Thymus (tissue), 11 donors: ENCODE measurements at regions not wholly inside any gene's neighbourhood (a gene's known extent, or its start where the extent isn't known, plus 50 kb on each side); places are given as distances from the start of the nearest gene placed in this dataset.

Experiments
- DNase-seq, 9 donors: peaks; one replicate each; pipeline ENCODE4 v3.0.0-alpha.2; 2013; ENCODE audit warnings: low spot score in 9 of 9, low read depth in 6 of 9, missing footprints in 1 of 9
- H3K27ac ChIP-seq, 2 donors: one replicate each; pipeline ENCODE4 v1.5.1; 2013; ENCODE audit warnings: control low read depth in 1 of 2, low read depth in 1 of 2, low read length in 1 of 2, mild to moderate bottlenecking in 1 of 2, moderate library complexity in 1 of 2
- H3K27me3 ChIP-seq, 2 donors: one replicate each; pipeline ENCODE4 v1.5.1; 2013; ENCODE audit warnings: low read length in 1 of 2; ENCODE audit not compliant: control insufficient read depth in 2 of 2, insufficient read depth in 1 of 2
- H3K36me3 ChIP-seq, 2 donors: one replicate each; pipeline ENCODE4 v1.5.1; 2013; ENCODE audit warnings: low read length in 1 of 2, mild to moderate bottlenecking in 1 of 2, moderate library complexity in 1 of 2; ENCODE audit not compliant: control insufficient read depth in 2 of 2, insufficient read depth in 2 of 2
- H3K4me1 ChIP-seq, 2 donors: one replicate each; pipeline ENCODE4 v1.5.1; 2013; ENCODE audit warnings: low read length in 2 of 2; ENCODE audit not compliant: control insufficient read depth in 2 of 2, insufficient read depth in 2 of 2
- H3K4me3 ChIP-seq, 2 donors: one replicate each; pipeline ENCODE4 v1.5.1; 2013; ENCODE audit warnings: low read length in 2 of 2, control low read depth in 1 of 2, mild to moderate bottlenecking in 1 of 2
- H3K9me3 ChIP-seq, 2 donors: one replicate each; pipeline ENCODE4 v1.5.1; 2013; ENCODE audit warnings: low read length in 1 of 2, mild to moderate bottlenecking in 1 of 2; ENCODE audit not compliant: control insufficient read depth in 2 of 2, insufficient read depth in 1 of 2
- WGBS: extraction: QIAGEN DNeasy Blood & Tissue Kit; methylation state at CpG from one replicate; pipeline ENCODE4 v1.1.7; 2013; 5-methylcytosine and 5-hydroxymethylcytosine counted together
- donor health status: healthy.

DNA sequence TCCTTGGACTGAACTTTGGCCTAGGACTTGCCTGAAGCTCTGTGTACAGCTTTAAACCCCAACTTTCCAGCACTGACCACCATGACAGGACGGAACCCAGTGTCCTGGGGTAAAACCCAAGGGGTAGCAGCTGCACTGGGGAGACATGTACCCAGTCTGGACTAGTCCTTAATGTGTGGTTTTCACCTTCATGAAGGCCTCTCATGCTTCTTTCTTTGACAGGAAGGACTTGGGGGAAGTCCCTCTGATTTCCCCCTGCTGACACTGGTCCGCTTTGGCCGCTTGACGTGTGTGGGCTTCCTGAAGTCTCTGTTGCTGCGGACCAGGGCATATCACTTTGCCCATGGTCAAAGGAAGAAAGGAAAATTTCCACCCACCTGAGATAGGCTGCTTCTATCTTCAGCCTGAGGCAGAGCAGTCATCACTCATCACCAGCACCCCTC lies 66.3 kb upstream of the PRDX6 start:
- Histone ChIP-seq H3K36me3 (no peaks in the 10 kb centered on the region), H3K27me3 (no peaks in the 10 kb centered on the region), H3K9me3 (no peaks in the 10 kb centered on the region), H3K4me1 (peaks cover 0 to 11% of the 10 kb centered on the region in 2 donors), H3K27ac (no peak overlapping the region), H3K4me3 (no peak overlapping the region)
- no peak for DNase-seq
- 88% methylated on average over 5 of the region's 5 CpGs for WGBS

DNA sequence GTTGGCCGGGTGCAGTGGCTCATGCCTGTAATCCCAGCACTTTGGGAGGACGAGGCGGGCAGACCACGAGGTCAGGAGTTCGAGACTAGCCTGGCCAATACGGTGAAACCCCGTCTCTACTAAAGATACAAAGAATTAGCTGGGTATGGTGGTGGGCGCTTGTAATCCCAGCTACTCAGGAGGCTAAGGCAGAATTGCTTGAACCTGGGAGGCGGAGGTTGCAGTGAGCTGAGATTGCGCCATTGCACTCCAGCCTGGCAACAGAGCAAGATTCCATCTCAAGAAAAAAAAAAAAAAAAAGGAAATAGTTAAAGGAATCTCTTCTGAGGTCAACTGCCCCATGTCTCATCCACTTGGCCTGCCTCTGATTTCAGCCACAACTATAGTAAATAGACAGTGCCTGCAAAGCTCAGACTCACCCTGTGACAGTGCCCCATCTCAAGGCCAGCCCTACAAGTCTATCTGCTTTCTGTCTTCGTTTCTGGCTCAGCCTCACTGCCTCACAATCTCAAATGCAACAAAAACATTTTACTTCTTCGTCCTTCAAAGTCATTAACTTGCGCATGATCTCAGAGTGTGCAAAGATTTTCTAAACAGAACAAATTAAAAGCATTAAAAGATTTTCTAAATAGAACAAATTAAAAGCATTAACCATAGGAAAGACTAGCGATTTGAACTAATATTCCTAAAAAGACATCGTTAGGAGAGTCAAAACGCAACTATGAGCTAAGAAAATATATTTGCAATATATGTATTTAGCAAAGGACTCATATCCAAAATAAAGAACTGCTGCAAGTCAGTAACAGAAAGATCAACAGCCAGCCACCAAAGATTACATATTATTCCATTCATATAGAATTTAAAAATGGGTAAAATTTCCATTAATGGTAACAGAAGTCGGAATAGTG lies 65.0 kb upstream of the PRDX6 start:
- Histone ChIP-seq H3K4me1 (peaks cover 0 to 6% of the 10 kb centered on the region in 2 donors), H3K27ac (no peak overlapping the region), H3K4me3 (no peak overlapping the region), H3K36me3 (no peaks in the 10 kb centered on the region), H3K27me3 (no peaks in the 10 kb centered on the region), H3K9me3 (no peaks in the 10 kb centered on the region)
- WGBS, result 92% methylated on average over 17 of the region's 17 CpGs
- DNase-seq, result no peak

DNA sequence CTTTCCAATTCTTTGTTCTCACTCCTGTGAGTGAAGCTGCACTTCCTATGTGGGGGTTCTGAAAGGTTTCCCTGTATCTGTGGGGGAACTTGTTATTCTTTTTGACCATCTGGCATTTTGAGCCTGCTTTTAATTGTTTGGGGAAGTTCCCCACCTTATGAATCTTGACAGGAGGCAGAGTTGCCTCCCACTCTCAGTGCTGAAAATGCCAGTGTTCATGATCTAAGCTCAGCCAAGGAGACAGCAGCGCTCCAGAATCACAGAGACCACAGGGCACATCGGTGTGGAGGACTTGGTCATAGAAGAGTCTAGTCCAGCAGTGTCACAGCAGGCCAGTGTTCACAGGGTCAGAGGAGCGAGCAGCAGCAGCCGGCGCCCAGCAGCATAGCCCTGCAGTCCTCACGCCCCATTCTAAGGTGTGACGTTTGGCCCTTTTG lies 63.8 kb upstream of the PRDX6 start:
- no peak for DNase-seq
- Histone ChIP-seq H3K27ac (no peak overlapping the region), H3K4me3 (no peak overlapping the region), H3K4me1 (peaks cover 0 to 6% of the 10 kb centered on the region in 2 donors), H3K27me3 (no peaks in the 10 kb centered on the region), H3K9me3 (no peaks in the 10 kb centered on the region), H3K36me3 (no peaks in the 10 kb centered on the region)
- 87% methylated on average over 7 of the region's 7 CpGs for WGBS

DNA sequence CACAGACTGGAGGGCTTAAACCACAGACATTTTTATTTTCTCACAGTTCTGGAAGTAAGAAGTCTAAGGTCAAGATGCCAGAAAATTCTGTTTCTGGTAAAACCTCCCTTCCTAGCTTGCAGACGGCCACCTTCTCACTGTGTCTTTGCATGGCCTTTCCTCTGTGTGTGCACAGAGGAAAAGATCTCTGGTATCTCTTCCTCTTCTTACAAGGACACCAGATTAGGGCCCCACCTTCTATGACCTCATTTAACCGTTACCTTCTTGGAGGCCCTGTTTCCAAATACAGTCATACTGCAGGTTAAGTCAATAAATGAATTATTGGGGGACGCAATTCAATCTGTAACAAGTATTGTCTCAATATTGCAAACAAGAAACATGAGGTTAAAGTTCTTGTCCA lies 63.0 kb upstream of the PRDX6 start:
- DNase-seq, result no peak
- Histone ChIP-seq H3K9me3 (no peaks in the 10 kb centered on the region), H3K4me3 (no peak overlapping the region), H3K27ac (no peak overlapping the region), H3K27me3 (no peaks in the 10 kb centered on the region), H3K4me1 (peaks cover 0 to 6% of the 10 kb centered on the region in 2 donors), H3K36me3 (no peaks in the 10 kb centered on the region)
- 71% methylated on average over 3 of the region's 3 CpGs for WGBS

DNA sequence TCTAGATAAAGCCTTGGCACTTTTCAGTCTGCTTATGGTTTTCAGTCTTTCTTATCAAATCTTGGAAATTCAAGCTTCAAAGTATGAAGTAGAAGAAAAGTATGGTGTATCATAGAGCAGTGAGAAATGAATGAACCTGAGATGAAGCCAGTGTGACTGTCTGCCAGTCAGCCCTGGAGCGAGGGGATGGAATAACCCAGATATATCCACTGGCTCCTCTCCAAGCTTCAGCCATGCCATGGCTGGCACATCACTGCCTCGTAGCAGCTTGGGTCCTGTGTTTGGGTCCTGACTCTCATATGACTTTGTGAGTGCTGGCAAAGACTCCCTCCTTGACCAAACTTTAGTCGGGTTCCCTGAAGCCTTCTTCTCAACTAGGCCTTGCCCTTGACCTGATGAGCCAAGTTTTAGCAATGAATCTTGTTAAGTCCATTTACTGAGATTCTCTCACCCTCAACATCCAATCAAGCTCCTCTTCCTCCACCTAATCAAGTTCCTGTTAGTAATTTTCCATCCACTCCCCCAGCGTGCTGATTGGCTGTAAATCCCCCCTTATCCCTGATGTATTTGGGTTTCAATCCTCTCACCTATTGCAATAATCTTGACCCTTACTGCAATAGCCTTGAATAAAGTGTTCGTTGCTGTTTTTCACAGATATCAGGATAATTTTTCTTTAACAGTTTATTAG lies 62.5 kb upstream of the PRDX6 start:
- H3K27me3 ChIP-seq, result no peaks in the 10 kb centered on the region
- no peak for DNase-seq
- no peaks in the 10 kb centered on the region for H3K9me3 ChIP-seq
- no peak overlapping the region for H3K27ac ChIP-seq
- 95% methylated on average over 5 of the region's 5 CpGs for WGBS
- peaks cover 0 to 6% of the 10 kb centered on the region in 2 donors for H3K4me1 ChIP-seq
- H3K4me3 ChIP-seq, result no peak overlapping the region
- H3K36me3 ChIP-seq, result no peaks in the 10 kb centered on the region

DNA sequence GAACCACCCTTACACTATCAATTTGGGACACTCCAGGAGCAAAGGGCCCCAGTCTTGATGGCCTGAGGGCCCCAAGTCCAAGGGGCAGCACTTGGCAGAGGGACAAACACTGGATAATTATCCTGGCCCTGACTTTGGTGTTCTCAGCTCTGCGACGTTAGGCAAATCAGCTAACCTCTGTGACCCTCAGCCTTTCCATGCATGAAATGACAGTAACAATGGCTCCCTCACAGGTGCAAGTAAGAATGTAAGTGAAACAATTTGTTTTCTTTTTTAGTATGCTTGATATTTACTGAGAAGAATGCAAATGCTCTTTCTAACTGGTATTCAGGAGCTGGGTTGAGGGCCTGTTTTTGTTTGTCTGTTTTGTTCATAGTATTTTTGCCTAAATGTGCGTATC lies 61.6 kb upstream of the PRDX6 start:
- no peak overlapping the region for H3K27ac ChIP-seq
- H3K4me1 ChIP-seq, result peaks cover 3 to 8% of the 10 kb centered on the region in 2 donors
- no peak overlapping the region for H3K4me3 ChIP-seq
- H3K9me3 ChIP-seq, result no peaks in the 10 kb centered on the region
- H3K27me3 ChIP-seq, result no peaks in the 10 kb centered on the region
- DNase-seq, result no peak
- WGBS, result 96% methylated on average over 3 of the region's 3 CpGs
- no peaks in the 10 kb centered on the region for H3K36me3 ChIP-seq

DNA sequence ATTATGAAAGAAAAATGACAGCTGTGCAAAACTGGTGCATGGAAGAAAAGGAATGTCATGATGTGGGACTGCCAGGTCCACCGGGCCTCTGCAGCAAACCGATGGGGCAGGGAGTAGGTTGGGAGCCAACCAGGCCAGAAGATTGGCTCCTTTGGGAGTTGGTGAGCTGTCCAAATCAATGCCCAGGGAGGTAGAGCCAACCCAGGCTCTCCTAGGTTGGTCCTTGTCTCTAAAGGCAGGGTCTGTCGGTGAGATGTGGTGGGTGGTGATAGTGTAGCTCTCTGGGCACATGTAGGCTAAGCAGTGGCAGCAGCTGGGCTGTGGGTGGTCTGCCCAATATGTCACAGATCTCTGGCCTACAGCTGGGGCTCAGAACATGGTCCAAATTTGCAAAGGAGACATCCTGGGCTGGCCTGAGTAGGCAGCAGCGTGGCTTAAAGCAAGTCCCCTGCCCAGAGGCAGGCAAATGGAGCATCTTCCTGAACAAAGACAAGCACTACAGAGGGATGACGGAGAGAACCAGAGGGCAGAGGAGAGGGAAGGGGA lies 61.2 kb upstream of the PRDX6 start:
- 85% methylated on average over 5 of the region's 5 CpGs for WGBS
- DNase-seq, result no peak
- H3K36me3 ChIP-seq, result no peaks in the 10 kb centered on the region
- no peaks in the 10 kb centered on the region for H3K9me3 ChIP-seq
- peaks cover 3 to 8% of the 10 kb centered on the region in 2 donors for H3K4me1 ChIP-seq
- H3K4me3 ChIP-seq, result no peak overlapping the region
- no peaks in the 10 kb centered on the region for H3K27me3 ChIP-seq
- H3K27ac ChIP-seq, result no peak overlapping the region

DNA sequence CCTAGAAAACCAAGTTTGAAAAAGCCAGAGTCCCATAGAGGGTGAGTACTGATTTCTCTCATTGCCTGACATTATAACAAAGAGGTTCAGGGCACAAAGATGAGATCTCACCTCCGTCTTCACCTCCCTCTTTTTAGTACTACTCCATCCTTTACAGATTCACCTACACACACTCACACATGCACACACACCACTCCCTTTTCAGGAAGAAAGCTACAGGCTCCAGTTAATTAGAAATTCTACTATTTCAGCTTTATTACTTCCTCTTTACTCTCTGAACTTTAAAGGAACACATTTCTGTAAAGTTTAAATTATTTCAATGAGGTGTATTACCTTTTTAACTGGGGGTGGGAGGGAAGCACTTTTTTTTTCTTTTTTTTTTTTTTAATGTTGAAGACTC lies 59.6 kb upstream of the PRDX6 start:
- 44% methylated on average over 1 of the region's 1 CpG for WGBS
- Histone ChIP-seq H3K27ac (no peak overlapping the region), H3K9me3 (no peaks in the 10 kb centered on the region), H3K4me3 (no peak overlapping the region), H3K36me3 (no peaks in the 10 kb centered on the region), H3K4me1 (peaks cover 3 to 8% of the 10 kb centered on the region in 2 donors), H3K27me3 (no peaks in the 10 kb centered on the region)
- no peak for DNase-seq
